Osteocyte (in vitro differentiated cells): ENCODE measurements at regions not wholly inside any gene's neighbourhood (a gene's known extent, or its start where the extent isn't known, plus 50 kb on each side); places are given as distances from the start of the nearest gene placed in this dataset.

Source experiments
- DNase-seq: peaks from one replicate; pipeline ENCODE4 v3.0.0; 2021; ENCODE audit warnings: mixed read lengths; ENCODE audit not compliant: unreplicated experiment; ENCODE audit errors: extremely low spot score
- H3K27ac Mint-ChIP-seq: one replicate; pipeline ENCODE4 v1.8.0; 2021; ENCODE audit warnings: mild to moderate bottlenecking, mixed read lengths; ENCODE audit not compliant: unreplicated experiment
- H3K27me3 Mint-ChIP-seq: one replicate; pipeline ENCODE4 v1.8.0; 2021; ENCODE audit warnings: mixed read lengths; ENCODE audit not compliant: unreplicated experiment
- H3K36me3 Mint-ChIP-seq: one replicate; pipeline ENCODE4 v1.8.0; 2021; ENCODE audit warnings: mixed read lengths; ENCODE audit not compliant: unreplicated experiment
- H3K4me1 Mint-ChIP-seq: one replicate; pipeline ENCODE4 v1.8.0; 2021; ENCODE audit warnings: mixed read lengths; ENCODE audit not compliant: unreplicated experiment
- H3K4me3 Mint-ChIP-seq: one replicate; pipeline ENCODE4 v1.8.0; 2021; ENCODE audit warnings: mild to moderate bottlenecking, moderate library complexity, mixed read lengths; ENCODE audit not compliant: unreplicated experiment
- H3K9me3 Mint-ChIP-seq: one replicate; pipeline ENCODE4 v1.8.0; 2021; ENCODE audit warnings: mixed read lengths; ENCODE audit not compliant: unreplicated experiment
- CTCF ChIP-seq: fragments of 200-600 bp; sonication (generic); IDR thresholded peaks from 2 replicates; pipeline ENCODE4 v1.5.0; 2021; ENCODE audit warnings: antibody characterized with exemption, mild to moderate bottlenecking, moderate library complexity

GRCh38 chr5:109987355-109987754 is 297.6 kb downstream of the MAN2A1 start:
- Mint-ChIP-seq H3K36me3 (no peaks in the 10 kb centered on the region), H3K4me3 (no peak overlapping the region), H3K4me1 (peaks cover 32% of the 10 kb centered on the region), H3K27me3 (no peaks in the 10 kb centered on the region), H3K9me3 (peaks cover 4% of the 10 kb centered on the region), H3K27ac (peak overlapping the region; percentile 88)
- no peak for DNase-seq
- TF ChIP-seq CTCF = peak; percentile 37

GRCh38 chr5:109987970-109988369 is 298.2 kb downstream of the MAN2A1 start:
- Mint-ChIP-seq H3K4me1 (peaks cover 37% of the 10 kb centered on the region), H3K27me3 (no peaks in the 10 kb centered on the region), H3K9me3 (peaks cover 4% of the 10 kb centered on the region), H3K36me3 (no peaks in the 10 kb centered on the region), H3K4me3 (no peak overlapping the region), H3K27ac (peak overlapping the region; percentile 88)
- DNase-seq = no peak
- no peak for TF ChIP-seq CTCF

- no peak for DNase-seq
- Mint-ChIP-seq H3K27ac (no peak overlapping the region), H3K4me3 (no peak overlapping the region), H3K27me3 (no peaks in the 10 kb centered on the region), H3K9me3 (peaks cover 4% of the 10 kb centered on the region), H3K4me1 (peaks cover 43% of the 10 kb centered on the region), H3K36me3 (no peaks in the 10 kb centered on the region)
- no peak for TF ChIP-seq CTCF
Measured at GRCh38 chr5:109989161-109989560, 299.4 kb downstream of the MAN2A1 start.

- H3K36me3 Mint-ChIP-seq = no peaks in the 10 kb centered on the region
- H3K27me3 Mint-ChIP-seq = no peaks in the 10 kb centered on the region
- H3K9me3 Mint-ChIP-seq = peaks cover 1% of the 10 kb centered on the region
- no peak overlapping the region for H3K27ac Mint-ChIP-seq
- no peak for TF ChIP-seq CTCF
- H3K4me1 Mint-ChIP-seq = peaks cover 42% of the 10 kb centered on the region
- DNase-seq = no peak
- H3K4me3 Mint-ChIP-seq = no peak overlapping the region
Measured at GRCh38 chr5:109989994-109990722, 300.4 kb downstream of the MAN2A1 start.

GRCh38 chr5:109990723-109991359 is 301.1 kb downstream of the MAN2A1 start:
- Mint-ChIP-seq H3K4me1 (peaks cover 46% of the 10 kb centered on the region), H3K4me3 (no peak overlapping the region), H3K27ac (no peak overlapping the region), H3K27me3 (no peaks in the 10 kb centered on the region), H3K9me3 (no peaks in the 10 kb centered on the region), H3K36me3 (no peaks in the 10 kb centered on the region)
- DNase-seq = no peak
- TF ChIP-seq CTCF = no peak
